Activated CD4-positive, alpha-beta memory T cell treated with anti-CD3 and anti-CD28 coated beads for 36 hours (primary cell): ENCODE measurements at regions not wholly inside any gene's neighbourhood (a gene's known extent, or its start where the extent isn't known, plus 50 kb on each side); places are given as distances from the start of the nearest gene placed in this dataset.

ENCODE experiments used
- CTCF ChIA-PET: fragments of 350-600 bp; sonication (Branson Sonifier 250); formaldehyde crosslinking; loops from one replicate; lab custom pipeline; 2021; ENCODE audit warnings: antibody characterized with exemption, inconsistent platforms; lab: Charles Lee
- POLR2A ChIA-PET: fragments of 350-600 bp; sonication (Branson Sonifier 250); formaldehyde crosslinking; loops from one replicate; lab custom pipeline; 2021; ENCODE audit warnings: antibody characterized with exemption; lab: Charles Lee
- DNase-seq: peaks from one replicate; pipeline ENCODE4 v3.0.0-alpha.2; 2020
- H3K27ac Mint-ChIP-seq: one replicate; pipeline ENCODE4 v1.8.0; 2021; ENCODE audit warnings: mixed read lengths
- H3K27me3 Mint-ChIP-seq: one replicate; pipeline ENCODE4 v1.8.0; 2021; ENCODE audit warnings: mixed read lengths
- H3K36me3 Mint-ChIP-seq: one replicate; pipeline ENCODE4 v1.8.0; 2021; ENCODE audit warnings: mixed read lengths
- H3K4me1 Mint-ChIP-seq: one replicate; pipeline ENCODE4 v1.8.0; 2021; ENCODE audit warnings: low read depth, mixed read lengths
- H3K4me3 Mint-ChIP-seq: one replicate; pipeline ENCODE4 v1.8.0; 2021; ENCODE audit warnings: mild to moderate bottlenecking, mixed read lengths
- H3K9me3 Mint-ChIP-seq: one replicate; pipeline ENCODE4 v1.8.0; 2021; ENCODE audit warnings: mixed read lengths
- intact Hi-C: fragments of 100-400 bp; cut with micrococcal nuclease; formaldehyde crosslinking; loops from one replicate; pipeline ENCODE4 v1.15.1; 2023

DNA sequence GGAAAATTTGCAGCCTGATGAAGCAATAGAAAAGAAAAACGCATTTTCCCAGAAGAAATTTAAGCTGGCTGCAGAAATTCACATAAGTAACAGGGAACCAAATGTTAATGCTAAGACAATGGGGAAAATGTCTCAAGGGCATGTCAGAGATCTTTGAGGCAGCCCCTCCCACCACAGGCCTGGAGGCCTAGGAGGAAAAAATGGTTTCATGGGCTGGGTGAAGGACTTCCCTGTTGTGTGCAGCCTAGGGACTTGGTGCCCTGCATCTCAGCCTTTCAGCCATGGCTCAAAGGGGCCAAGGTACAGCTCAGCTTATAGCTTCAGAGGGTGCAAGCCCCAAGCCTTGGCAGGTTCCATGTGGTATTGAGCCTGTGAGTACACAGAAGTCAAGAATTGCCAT lies 476.1 kb upstream of the DPP6 start:
- CTCF ChIA-PET: no interaction called here
- H3K9me3 Mint-ChIP-seq: peaks cover 37% of the 10 kb centered on the region

DNA sequence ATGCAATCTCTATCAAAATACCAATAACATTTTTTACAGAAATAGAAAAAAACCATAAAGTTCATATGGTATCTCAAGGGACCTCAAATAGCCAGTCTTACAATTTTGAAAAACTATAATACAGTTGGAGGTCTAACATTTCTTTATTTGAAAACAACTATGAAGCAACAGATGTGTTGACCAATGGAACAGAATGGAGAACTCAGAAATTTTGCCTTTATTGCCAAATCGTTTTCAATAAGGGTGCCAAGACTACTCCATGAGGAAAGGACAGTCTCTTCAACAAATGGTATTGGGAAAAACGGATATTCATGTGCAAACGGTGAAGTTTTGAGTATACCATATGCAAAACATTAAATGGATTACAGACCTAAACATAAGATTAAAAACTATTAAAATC lies 470.8 kb upstream of the DPP6 start:
- intact Hi-C loops: no loop called here
- POLR2A ChIA-PET: no interaction called here
- CTCF ChIA-PET: no interaction called here
- no peak for DNase-seq
- Mint-ChIP-seq H3K36me3 (no peaks in the 10 kb centered on the region), H3K4me3 (no peak overlapping the region), H3K9me3 (peaks cover 20% of the 10 kb centered on the region), H3K27me3 (no peaks in the 10 kb centered on the region), H3K4me1 (no peaks in the 10 kb centered on the region), H3K27ac (no peak overlapping the region)

More for the DNA sequence above, 476.1 kb upstream of the DPP6 start:
- intact Hi-C loops: no loop called here
- H3K4me3 Mint-ChIP-seq: no peak overlapping the region
- H3K27me3 Mint-ChIP-seq: no peaks in the 10 kb centered on the region
- no peak overlapping the region for H3K27ac Mint-ChIP-seq
- DNase-seq: no peak
- POLR2A ChIA-PET: no interaction called here
- no peaks in the 10 kb centered on the region for H3K4me1 Mint-ChIP-seq
- H3K36me3 Mint-ChIP-seq: no peaks in the 10 kb centered on the region

DNA sequence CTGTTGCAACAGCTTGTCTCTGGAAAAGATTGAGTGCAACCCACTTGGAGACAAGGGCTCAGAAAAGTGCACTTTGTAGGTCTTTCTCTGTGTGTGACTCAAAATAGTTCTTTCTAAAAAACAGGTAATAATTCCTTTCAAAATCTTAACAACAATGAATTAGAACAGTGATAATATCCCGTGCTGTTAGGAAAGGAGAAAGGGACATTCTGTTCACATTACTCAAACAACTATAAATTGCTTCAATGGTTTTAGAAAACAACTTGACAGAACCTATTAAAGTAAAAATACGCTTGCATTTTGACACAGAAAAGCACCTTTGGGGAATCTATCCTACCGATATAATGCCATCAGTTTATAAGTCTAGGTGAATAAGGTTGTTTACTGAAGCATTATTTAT lies 468.1 kb upstream of the DPP6 start:
- POLR2A ChIA-PET: no interaction called here
- intact Hi-C loops: no loop called here

DNA sequence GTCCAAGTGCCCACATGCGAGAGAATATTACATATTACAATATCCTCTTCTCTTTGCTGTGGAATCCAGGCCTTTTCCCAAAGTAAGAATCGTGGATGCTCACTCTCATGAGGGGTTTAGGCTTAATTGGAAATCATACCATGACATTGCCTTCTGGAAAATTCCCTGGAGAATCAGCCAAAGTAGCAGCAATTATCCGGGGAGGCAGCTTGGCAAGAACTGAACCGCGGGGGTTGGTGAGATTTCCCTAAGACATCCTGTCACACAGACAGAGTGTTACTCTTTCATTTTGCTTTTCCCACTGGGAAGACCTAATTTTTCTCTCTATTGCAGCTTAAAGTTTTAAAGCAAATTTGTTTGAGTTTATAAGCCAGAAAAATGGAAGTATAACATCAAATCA lies 463.6 kb upstream of the DPP6 start:
- no peak overlapping the region for H3K27ac Mint-ChIP-seq
- no peak overlapping the region for H3K4me3 Mint-ChIP-seq
- POLR2A ChIA-PET: no interaction called here
- DNase-seq: no peak
- CTCF ChIA-PET: no interaction called here
- H3K9me3 Mint-ChIP-seq: no peaks in the 10 kb centered on the region
- intact Hi-C loops: no loop called here
- no peaks in the 10 kb centered on the region for H3K36me3 Mint-ChIP-seq
- H3K4me1 Mint-ChIP-seq: no peaks in the 10 kb centered on the region
- peaks cover 1% of the 10 kb centered on the region for H3K27me3 Mint-ChIP-seq

More for the DNA sequence above, 468.1 kb upstream of the DPP6 start:
- Mint-ChIP-seq H3K9me3 (peaks cover 8% of the 10 kb centered on the region), H3K4me3 (no peak overlapping the region), H3K36me3 (no peaks in the 10 kb centered on the region), H3K27me3 (no peaks in the 10 kb centered on the region), H3K4me1 (no peaks in the 10 kb centered on the region), H3K27ac (no peak overlapping the region)
- no peak for DNase-seq
- CTCF ChIA-PET: no interaction called here

DNA sequence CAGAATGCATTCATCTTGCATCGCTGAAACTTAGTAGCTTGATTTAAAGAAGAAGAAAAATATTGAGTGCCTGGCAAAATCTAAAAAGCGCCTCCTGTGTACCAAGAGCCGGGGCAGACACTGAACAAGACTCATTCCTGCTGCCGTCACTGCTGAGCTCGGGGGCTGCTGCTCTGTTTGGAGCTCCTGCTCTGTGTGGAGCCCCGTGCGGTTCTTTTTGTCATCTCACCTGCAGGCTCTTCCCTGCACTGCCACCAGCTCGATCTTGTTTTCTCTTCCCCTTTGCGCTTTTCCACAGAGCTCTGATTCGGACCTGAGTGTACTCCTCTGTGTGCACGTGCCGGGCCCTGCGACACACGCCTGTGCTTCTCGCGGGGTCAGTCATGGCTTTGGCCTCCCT lies 462.1 kb upstream of the DPP6 start:
- Mint-ChIP-seq H3K4me3 (no peak overlapping the region), H3K9me3 (peaks cover 1% of the 10 kb centered on the region), H3K36me3 (no peaks in the 10 kb centered on the region), H3K27me3 (peaks cover 1% of the 10 kb centered on the region), H3K4me1 (no peaks in the 10 kb centered on the region), H3K27ac (no peak overlapping the region)
- ChIA-PET CTCF (no interaction called here), POLR2A (no interaction called here)
- intact Hi-C loops: no loop called here
- no peak for DNase-seq

DNA sequence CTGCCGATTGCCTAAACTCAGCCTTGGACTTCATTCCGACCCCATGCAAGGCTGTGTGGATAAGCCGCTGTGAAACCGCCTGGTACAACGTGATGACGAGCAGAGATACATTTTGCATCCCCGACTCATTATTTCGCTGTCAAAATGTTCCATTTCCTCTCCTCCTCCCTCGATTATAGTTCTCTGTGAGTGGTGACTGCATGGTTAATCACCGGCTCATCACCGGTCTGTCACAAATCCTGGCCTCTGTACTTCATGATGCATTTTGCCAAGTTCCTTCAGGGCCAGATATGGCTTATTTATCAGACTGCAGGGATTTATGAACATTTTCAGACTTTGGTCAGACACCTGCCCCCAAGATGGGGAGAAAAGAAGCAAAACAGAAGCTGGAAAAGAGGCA lies 461.6 kb upstream of the DPP6 start:
- ChIA-PET CTCF (no interaction called here), POLR2A (no interaction called here)
- H3K27ac Mint-ChIP-seq: no peak overlapping the region
- intact Hi-C loops: no loop called here
- no peaks in the 10 kb centered on the region for H3K4me1 Mint-ChIP-seq
- H3K36me3 Mint-ChIP-seq: no peaks in the 10 kb centered on the region
- H3K27me3 Mint-ChIP-seq: peaks cover 1% of the 10 kb centered on the region
- no peak for DNase-seq
- peaks cover 4% of the 10 kb centered on the region for H3K9me3 Mint-ChIP-seq
- no peak overlapping the region for H3K4me3 Mint-ChIP-seq

DNA sequence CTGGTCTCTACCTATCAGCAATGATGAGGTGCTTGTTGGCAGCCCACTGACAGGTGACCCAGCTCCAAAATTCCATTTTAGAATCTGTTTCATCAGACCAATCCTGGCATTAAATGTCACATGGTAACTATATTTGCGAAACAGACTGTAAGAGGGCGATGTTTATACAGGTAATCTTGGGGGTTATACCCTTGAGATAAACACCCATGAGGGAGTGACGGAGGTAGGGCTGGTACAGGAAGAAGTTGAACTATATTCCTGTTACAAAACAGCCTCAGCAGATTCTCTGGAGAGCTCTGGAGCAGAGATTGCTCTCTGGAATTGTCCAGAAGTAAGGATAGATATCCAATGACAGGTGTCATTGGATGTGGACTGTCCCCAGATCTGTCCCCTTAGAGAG lies 444.8 kb upstream of the DPP6 start:
- DNase-seq: no peak
- no peaks in the 10 kb centered on the region for H3K4me1 Mint-ChIP-seq
- H3K9me3 Mint-ChIP-seq: peaks cover 13% of the 10 kb centered on the region
- POLR2A ChIA-PET: no interaction called here
- intact Hi-C loops: no loop called here
- no peaks in the 10 kb centered on the region for H3K27me3 Mint-ChIP-seq
- no peak overlapping the region for H3K27ac Mint-ChIP-seq
- H3K36me3 Mint-ChIP-seq: no peaks in the 10 kb centered on the region
- CTCF ChIA-PET: no interaction called here
- H3K4me3 Mint-ChIP-seq: no peak overlapping the region

DNA sequence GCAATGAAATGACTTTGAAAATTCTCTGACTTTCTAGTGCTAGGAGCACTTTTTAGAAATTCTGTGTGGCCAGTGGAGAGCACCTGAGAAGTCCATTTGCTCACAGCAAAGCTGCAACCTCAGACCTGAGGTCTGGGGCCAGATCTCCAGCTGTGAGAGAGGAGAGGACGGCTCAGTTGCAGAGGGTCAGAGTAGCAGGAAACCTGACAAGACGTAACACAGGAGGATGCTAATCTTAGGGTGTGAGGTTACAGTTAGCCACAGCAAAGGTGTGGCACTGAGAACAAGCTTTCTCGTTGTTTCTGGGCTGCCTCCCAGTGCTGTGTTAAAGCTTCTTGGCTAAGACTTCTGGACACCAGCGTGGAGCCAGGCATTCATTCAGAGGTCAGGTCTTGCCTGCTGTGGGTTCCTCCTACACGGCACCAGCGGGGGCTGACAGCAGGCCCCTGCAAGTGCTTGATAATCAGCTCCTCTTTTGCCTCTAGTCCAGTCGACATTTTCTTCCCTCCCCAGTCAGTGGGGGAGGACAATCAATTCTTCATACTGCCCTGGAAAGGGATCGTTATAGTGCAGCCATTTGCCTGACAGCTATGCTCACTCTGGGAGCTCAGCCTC lies 435.4 kb upstream of the DPP6 start:
- Mint-ChIP-seq H3K9me3 (peaks cover 9% of the 10 kb centered on the region), H3K27ac (no peak overlapping the region), H3K27me3 (no peaks in the 10 kb centered on the region), H3K36me3 (no peaks in the 10 kb centered on the region), H3K4me1 (no peaks in the 10 kb centered on the region), H3K4me3 (no peak overlapping the region)
- DNase-seq: no peak
- intact Hi-C loops: no loop called here
- CTCF ChIA-PET: no interaction called here
- POLR2A ChIA-PET: no interaction called here

DNA sequence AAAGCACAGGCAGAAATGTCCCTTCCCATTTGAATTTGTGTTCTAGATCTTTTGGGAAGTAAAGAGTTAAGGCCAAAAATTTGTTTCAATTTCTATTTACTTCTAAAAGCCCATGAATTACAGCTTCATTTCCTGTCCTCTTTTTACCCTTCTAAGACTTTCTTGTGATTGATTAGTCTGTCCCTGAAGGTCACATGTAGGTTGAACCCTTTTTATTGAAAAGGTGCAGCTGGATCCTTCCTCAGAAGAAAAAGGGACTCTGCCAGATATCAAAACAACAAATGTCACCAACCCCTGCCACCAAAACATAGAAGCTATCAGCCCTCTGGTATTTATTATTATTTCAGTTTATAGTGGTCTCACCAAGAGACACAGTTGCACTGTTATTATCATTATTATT lies 424.9 kb upstream of the DPP6 start:
- Mint-ChIP-seq H3K27ac (no peak overlapping the region), H3K4me1 (no peaks in the 10 kb centered on the region), H3K9me3 (peaks cover 13% of the 10 kb centered on the region), H3K27me3 (no peaks in the 10 kb centered on the region), H3K36me3 (no peaks in the 10 kb centered on the region), H3K4me3 (no peak overlapping the region)
- POLR2A ChIA-PET: no interaction called here
- intact Hi-C loops: no loop called here
- no peak for DNase-seq
- CTCF ChIA-PET: no interaction called here

DNA sequence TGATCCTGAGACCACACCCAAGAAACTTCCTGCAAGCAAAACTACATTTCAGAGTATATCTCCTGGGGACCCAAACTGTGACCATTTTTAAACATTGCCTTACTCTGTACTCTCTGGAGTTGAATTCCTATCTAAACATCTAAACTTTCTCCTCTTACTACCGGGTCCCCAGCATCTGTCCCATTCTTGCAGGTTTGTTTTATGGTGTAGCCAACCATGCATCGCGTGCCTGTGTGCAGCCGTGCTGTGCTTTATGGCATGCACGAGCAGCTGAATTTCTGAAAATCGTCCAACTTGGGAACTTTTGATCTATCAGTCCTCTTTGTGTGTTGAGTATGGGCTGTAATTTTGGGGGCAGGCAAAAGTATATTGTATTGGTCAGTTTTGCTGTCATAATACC lies 423.8 kb upstream of the DPP6 start:
- H3K27ac Mint-ChIP-seq: no peak overlapping the region
- no peaks in the 10 kb centered on the region for H3K27me3 Mint-ChIP-seq
- no peaks in the 10 kb centered on the region for H3K36me3 Mint-ChIP-seq
- ChIA-PET CTCF (no interaction called here), POLR2A (no interaction called here)
- H3K4me1 Mint-ChIP-seq: no peaks in the 10 kb centered on the region
- intact Hi-C loops: no loop called here
- H3K9me3 Mint-ChIP-seq: peaks cover 3% of the 10 kb centered on the region
- H3K4me3 Mint-ChIP-seq: no peak overlapping the region
- DNase-seq: no peak

DNA sequence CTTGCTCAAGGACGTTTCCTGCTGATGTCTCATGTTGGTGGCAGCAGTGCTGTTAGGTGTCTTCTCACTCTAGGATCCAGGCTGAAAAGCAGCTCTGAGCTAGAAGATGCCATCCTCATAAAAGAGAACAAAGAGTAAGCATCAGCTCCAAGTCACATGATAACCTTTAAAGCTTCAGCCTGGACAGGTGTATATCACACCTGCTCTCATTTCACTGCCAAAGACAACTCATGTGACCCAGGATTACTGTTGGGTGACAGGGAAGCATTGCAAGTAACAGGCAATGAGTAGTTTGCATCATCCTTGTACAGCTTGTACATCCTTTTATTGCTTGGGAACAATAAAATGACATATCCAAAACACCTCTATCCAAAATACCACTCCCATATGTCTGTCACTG lies 423.4 kb upstream of the DPP6 start:
- intact Hi-C loops: no loop called here
- peaks cover 3% of the 10 kb centered on the region for H3K9me3 Mint-ChIP-seq
- no peak overlapping the region for H3K4me3 Mint-ChIP-seq
- no peak overlapping the region for H3K27ac Mint-ChIP-seq
- H3K27me3 Mint-ChIP-seq: no peaks in the 10 kb centered on the region
- DNase-seq: no peak
- no peaks in the 10 kb centered on the region for H3K4me1 Mint-ChIP-seq
- ChIA-PET CTCF (no interaction called here), POLR2A (no interaction called here)
- no peaks in the 10 kb centered on the region for H3K36me3 Mint-ChIP-seq

DNA sequence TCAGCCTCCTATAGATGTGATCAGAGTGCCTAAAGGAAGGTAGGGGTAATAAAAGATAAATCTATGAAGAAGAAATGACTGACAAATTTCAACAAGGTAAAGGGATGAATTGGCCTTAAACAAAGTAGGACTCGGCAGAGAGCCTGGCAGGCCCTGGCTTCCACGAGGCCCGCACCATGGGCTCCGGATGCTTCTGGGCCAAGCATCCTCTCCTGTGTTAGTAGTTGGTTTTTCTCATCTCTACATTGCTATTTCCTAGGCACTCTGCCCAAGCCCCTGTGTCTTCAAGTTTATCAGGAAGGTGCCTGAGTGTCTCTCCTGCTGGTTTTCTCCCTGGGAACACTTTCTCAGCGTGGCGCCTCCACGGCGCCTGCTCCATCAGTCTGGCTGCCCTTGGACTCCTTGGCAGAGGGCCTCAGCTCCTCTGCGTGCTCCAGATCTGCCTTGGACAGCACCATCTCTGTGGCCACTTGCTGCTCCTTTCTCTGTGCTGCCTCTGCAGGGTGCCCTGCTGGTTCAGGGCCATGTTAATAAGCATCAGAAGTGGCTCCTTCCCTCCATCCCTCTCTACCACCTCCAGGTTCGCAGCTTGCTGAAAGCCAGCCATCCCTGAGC lies 413.3 kb upstream of the DPP6 start:
- H3K27ac Mint-ChIP-seq: no peak overlapping the region
- H3K27me3 Mint-ChIP-seq: no peaks in the 10 kb centered on the region
- H3K4me3 Mint-ChIP-seq: no peak overlapping the region
- no peak for DNase-seq
- ChIA-PET POLR2A (no interaction called here), CTCF (no interaction called here)
- intact Hi-C loops: no loop called here
- H3K4me1 Mint-ChIP-seq: no peaks in the 10 kb centered on the region
- H3K36me3 Mint-ChIP-seq: no peaks in the 10 kb centered on the region
- H3K9me3 Mint-ChIP-seq: peaks cover 25% of the 10 kb centered on the region

DNA sequence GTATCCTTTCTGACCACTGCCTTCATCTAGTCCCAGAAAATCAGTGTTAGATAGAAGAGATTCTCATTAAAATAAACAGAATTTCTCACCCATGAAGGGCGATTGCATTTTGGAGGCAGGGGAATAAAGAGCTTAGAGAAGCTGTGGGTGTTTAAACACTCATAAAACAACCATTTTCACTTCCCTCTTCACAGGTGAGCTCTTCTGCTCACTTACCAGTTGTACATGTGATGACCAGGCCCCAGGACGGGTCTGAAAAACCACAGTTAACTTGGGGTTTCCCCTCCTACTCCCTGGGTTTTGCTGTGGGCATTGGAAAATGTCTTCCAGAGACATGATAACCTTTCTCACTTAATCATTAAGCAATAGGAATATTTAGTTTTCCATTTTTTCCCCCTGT lies 411.6 kb upstream of the DPP6 start:
- no peak for DNase-seq
- Mint-ChIP-seq H3K4me1 (no peaks in the 10 kb centered on the region), H3K27me3 (no peaks in the 10 kb centered on the region), H3K4me3 (no peak overlapping the region), H3K27ac (no peak overlapping the region), H3K36me3 (no peaks in the 10 kb centered on the region), H3K9me3 (peaks cover 28% of the 10 kb centered on the region)
- POLR2A ChIA-PET: no interaction called here
- intact Hi-C loops: no loop called here
- CTCF ChIA-PET: no interaction called here
